ENCODE measurements at regions not wholly inside any gene's neighbourhood (a gene's known extent, or its start where the extent isn't known, plus 50 kb on each side); places are given as distances from the start of the nearest gene placed in this dataset.

GRCh38 chr17:52647411-52647810 lies 488.9 kb upstream of the CA10 start:
- H3K4me1 ChIP-seq (ENCODE audit: insufficient read depth, low read length) = no peaks in the 10 kb centered on the region
- H3K4me1 Mint-ChIP-seq (ENCODE audit: low read depth, unreplicated experiment) = no peaks in the 10 kb centered on the region
- FAIRE-seq = no peak

DNA sequence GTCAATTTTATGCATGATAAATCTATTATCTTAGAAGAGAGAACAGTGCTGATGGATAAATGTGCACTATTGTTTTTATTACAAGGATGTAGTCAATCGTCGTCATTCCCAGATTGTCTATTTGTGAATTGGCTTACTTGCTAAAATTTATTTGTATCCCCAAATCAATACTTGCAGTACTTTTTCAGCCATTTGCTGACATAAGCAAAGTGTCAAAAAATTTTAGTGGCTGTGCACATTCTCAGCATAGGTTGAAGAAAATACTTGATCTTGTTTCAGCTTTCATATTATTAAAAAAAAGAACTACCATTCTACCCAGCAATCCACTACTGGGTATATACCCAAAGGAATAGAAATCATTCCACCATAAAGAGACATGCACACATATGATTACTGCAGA lies 477.9 kb upstream of the CA10 start:
- Mint-ChIP-seq H3K27me3 (ENCODE audit: low read depth, unreplicated experiment) (no peaks in the 10 kb centered on the region), H3K4me3 (ENCODE audit: unreplicated experiment) (no peak overlapping the region), H3K9me3 (ENCODE audit: unreplicated experiment) (no peaks in the 10 kb centered on the region), H3K36me3 (ENCODE audit: low read depth, unreplicated experiment) (no peaks in the 10 kb centered on the region), H3K4me1 (ENCODE audit: low read depth, unreplicated experiment) (no peaks in the 10 kb centered on the region), H3K27ac (ENCODE audit: unreplicated experiment) (no peak overlapping the region)
- FAIRE-seq (no peak), DNase-seq (ENCODE audit: low read depth) (no peak)
- H3K9ac ChIP-seq (ENCODE audit: low read length) = no peak overlapping the region
- H3K36me3 ChIP-seq (ENCODE audit: insufficient read depth, low read length) = no peaks in the 10 kb centered on the region
- TF ChIP-seq, protein P1, sequence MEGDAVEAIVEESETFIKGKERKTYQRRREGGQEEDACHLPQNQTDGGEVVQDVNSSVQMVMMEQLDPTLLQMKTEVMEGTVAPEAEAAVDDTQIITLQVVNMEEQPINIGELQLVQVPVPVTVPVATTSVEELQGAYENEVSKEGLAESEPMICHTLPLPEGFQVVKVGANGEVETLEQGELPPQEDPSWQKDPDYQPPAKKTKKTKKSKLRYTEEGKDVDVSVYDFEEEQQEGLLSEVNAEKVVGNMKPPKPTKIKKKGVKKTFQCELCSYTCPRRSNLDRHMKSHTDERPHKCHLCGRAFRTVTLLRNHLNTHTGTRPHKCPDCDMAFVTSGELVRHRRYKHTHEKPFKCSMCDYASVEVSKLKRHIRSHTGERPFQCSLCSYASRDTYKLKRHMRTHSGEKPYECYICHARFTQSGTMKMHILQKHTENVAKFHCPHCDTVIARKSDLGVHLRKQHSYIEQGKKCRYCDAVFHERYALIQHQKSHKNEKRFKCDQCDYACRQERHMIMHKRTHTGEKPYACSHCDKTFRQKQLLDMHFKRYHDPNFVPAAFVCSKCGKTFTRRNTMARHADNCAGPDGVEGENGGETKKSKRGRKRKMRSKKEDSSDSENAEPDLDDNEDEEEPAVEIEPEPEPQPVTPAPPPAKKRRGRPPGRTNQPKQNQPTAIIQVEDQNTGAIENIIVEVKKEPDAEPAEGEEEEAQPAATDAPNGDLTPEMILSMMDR (IDR thresholded peaks at IDR 0.05; ENCODE audit: insufficient read depth, low read depth, low read length) = no peak
- no peak for TF ChIP-seq EZH2 (IDR thresholded peaks at IDR 0.05; ENCODE audit: insufficient read depth, low read length)
- H3K79me2 ChIP-seq (ENCODE audit: insufficient read depth, low read length) = no peaks in the 10 kb centered on the region
- H3K27me3 ChIP-seq (ENCODE audit: insufficient read depth, low read length) = no peaks in the 10 kb centered on the region
- H3K4me3 ChIP-seq (ENCODE audit: insufficient read depth, low read depth, low read length) = no peak overlapping the region
- no peak overlapping the region for H3K4me2 ChIP-seq (ENCODE audit: low read length)
- no peaks in the 10 kb centered on the region for H3K4me1 ChIP-seq (ENCODE audit: insufficient read depth, low read length)
- H3K27ac ChIP-seq (ENCODE audit: low read depth, low read length) = no peak overlapping the region
- peaks cover 3% of the 10 kb centered on the region for H3K9me3 ChIP-seq (ENCODE audit: insufficient read depth, low read depth, low read length)
- H4K20me1 ChIP-seq (ENCODE audit: insufficient read depth, low read length) = no peaks in the 10 kb centered on the region
- H2AFZ ChIP-seq (ENCODE audit: low read depth, low read length) = no peak overlapping the region

More at GRCh38 chr17:52647411-52647810, 488.9 kb upstream of the CA10 start:
- TF ChIP-seq EZH2 (IDR thresholded peaks at IDR 0.05; ENCODE audit: insufficient read depth, low read length) = no peak
- TF ChIP-seq, protein P1 (IDR thresholded peaks at IDR 0.05; ENCODE audit: insufficient read depth, low read depth, low read length) = no peak
- no peaks in the 10 kb centered on the region for H4K20me1 ChIP-seq (ENCODE audit: insufficient read depth, low read length)
- no peak overlapping the region for H3K27ac ChIP-seq (ENCODE audit: low read depth, low read length)
- no peak overlapping the region for H3K4me2 ChIP-seq (ENCODE audit: low read length)
- H3K9me3 ChIP-seq (ENCODE audit: insufficient read depth, low read depth, low read length) = no peaks in the 10 kb centered on the region
- no peaks in the 10 kb centered on the region for H3K27me3 Mint-ChIP-seq (ENCODE audit: low read depth, unreplicated experiment)
- no peak overlapping the region for H3K9ac ChIP-seq (ENCODE audit: low read length)
- no peak overlapping the region for H3K4me3 ChIP-seq (ENCODE audit: insufficient read depth, low read depth, low read length)
- H3K36me3 ChIP-seq (ENCODE audit: insufficient read depth, low read length) = no peaks in the 10 kb centered on the region
- H2AFZ ChIP-seq (ENCODE audit: low read depth, low read length) = no peak overlapping the region
- H3K27me3 ChIP-seq (ENCODE audit: insufficient read depth, low read length) = no peaks in the 10 kb centered on the region
- no peaks in the 10 kb centered on the region for H3K9me3 Mint-ChIP-seq (ENCODE audit: unreplicated experiment)
- H3K36me3 Mint-ChIP-seq (ENCODE audit: low read depth, unreplicated experiment) = no peaks in the 10 kb centered on the region
- H3K4me3 Mint-ChIP-seq (ENCODE audit: unreplicated experiment) = no peak overlapping the region
- H3K27ac Mint-ChIP-seq (ENCODE audit: unreplicated experiment) = no peak overlapping the region
- no peak for DNase-seq (ENCODE audit: low read depth)
- H3K79me2 ChIP-seq (ENCODE audit: insufficient read depth, low read length) = no peaks in the 10 kb centered on the region

DNA sequence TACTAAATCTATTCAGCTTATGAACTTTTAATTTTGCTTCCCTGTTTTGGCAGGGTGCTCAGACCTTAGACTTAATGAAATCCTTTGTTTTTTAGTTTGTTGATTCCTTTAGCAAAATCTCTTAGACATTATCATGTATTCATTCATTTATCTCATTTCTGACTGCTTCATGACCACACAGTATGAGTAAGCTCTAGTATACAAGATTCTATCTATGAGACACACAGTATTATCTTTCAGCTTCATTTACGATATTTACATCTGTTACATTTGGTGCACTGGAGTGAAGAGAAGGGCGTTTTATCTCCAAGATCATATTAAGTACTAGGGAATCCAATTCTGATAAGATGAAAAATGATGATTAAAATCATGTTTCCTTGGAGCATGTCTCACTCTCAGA lies 448.1 kb upstream of the CA10 start:
- no peak for TF ChIP-seq EZH2 (IDR thresholded peaks at IDR 0.05; ENCODE audit: insufficient read depth, low read length)
- TF ChIP-seq, protein P1 (IDR thresholded peaks at IDR 0.05; ENCODE audit: insufficient read depth, low read depth, low read length) = no peak
- H3K27me3 Mint-ChIP-seq (ENCODE audit: low read depth, unreplicated experiment) = no peaks in the 10 kb centered on the region
- Histone ChIP-seq H2AFZ (ENCODE audit: low read depth, low read length) (no peak overlapping the region), H3K4me3 (ENCODE audit: insufficient read depth, low read depth, low read length) (no peak overlapping the region), H4K20me1 (ENCODE audit: insufficient read depth, low read length) (no peaks in the 10 kb centered on the region), H3K9me3 (ENCODE audit: insufficient read depth, low read depth, low read length) (no peaks in the 10 kb centered on the region), H3K27ac (ENCODE audit: low read depth, low read length) (no peak overlapping the region), H3K4me2 (ENCODE audit: low read length) (no peak overlapping the region), H3K27me3 (ENCODE audit: insufficient read depth, low read length) (no peaks in the 10 kb centered on the region), H3K79me2 (ENCODE audit: insufficient read depth, low read length) (no peaks in the 10 kb centered on the region), H3K36me3 (ENCODE audit: insufficient read depth, low read length) (no peaks in the 10 kb centered on the region), H3K4me1 (ENCODE audit: insufficient read depth, low read length) (no peaks in the 10 kb centered on the region), H3K9ac (ENCODE audit: low read length) (no peak overlapping the region)
- FAIRE-seq (no peak), DNase-seq (ENCODE audit: low read depth) (no peak)
- H3K36me3 Mint-ChIP-seq (ENCODE audit: low read depth, unreplicated experiment) = no peaks in the 10 kb centered on the region
- H3K9me3 Mint-ChIP-seq (ENCODE audit: unreplicated experiment) = no peaks in the 10 kb centered on the region
- no peak overlapping the region for H3K4me3 Mint-ChIP-seq (ENCODE audit: unreplicated experiment)
- peaks cover 19% of the 10 kb centered on the region for H3K4me1 Mint-ChIP-seq (ENCODE audit: low read depth, unreplicated experiment)
- H3K27ac Mint-ChIP-seq (ENCODE audit: unreplicated experiment) = no peak overlapping the region

Measured in astrocyte (in vitro differentiated cells and primary cell).